Amniotic epithelial cell (primary cell): ENCODE measurements at regions not wholly inside any gene's neighbourhood (a gene's known extent, or its start where the extent isn't known, plus 50 kb on each side); places are given as distances from the start of the nearest gene placed in this dataset.

Experiments used
- DNase-seq: peaks from one replicate; pipeline ENCODE4 v3.0.0-alpha.2; 2010; ENCODE audit warnings: low read depth

- DNase-seq = peak; percentile 53
Observed at GRCh38 chr5:64437496-64437895, 68.3 kb upstream of the RGS7BP start.

GRCh38 chr5:64451551-64451950, 54.3 kb upstream of the RGS7BP start:
- DNase-seq = no peak

GRCh38 chr5:64453405-64453804, 52.4 kb upstream of the RGS7BP start:
- no peak for DNase-seq
